ENCODE measurements at regions not wholly inside any gene's neighbourhood (a gene's known extent, or its start where the extent isn't known, plus 50 kb on each side); places are given as distances from the start of the nearest gene placed in this dataset.
A peak's percentile ranks its signal among the peaks of the same experiment; 100 is the strongest.

DNA sequence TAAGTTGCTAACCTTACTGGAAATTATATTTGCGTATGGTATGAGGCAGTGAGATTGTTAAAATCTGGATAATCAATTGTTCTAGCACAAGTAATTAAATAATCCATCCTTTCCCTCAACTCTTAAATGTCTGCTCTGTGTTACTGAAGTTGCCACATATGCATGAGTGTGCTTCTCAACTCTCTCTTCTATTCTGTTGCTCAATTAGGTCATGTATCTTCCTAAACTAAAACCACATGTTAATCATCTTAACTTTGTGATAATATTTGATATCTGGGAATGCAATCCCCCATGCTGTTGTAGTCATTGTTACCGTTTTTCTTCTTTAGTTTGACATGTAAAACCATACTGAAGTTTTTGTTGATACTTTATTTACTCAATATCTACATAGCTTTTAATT, 63.5 kb upstream of the STMND1 start:
- no peak for TF ChIP-seq POLR2AphosphoS5 (IDR thresholded peaks at IDR 0.05)
- TF ChIP-seq, protein P1, sequence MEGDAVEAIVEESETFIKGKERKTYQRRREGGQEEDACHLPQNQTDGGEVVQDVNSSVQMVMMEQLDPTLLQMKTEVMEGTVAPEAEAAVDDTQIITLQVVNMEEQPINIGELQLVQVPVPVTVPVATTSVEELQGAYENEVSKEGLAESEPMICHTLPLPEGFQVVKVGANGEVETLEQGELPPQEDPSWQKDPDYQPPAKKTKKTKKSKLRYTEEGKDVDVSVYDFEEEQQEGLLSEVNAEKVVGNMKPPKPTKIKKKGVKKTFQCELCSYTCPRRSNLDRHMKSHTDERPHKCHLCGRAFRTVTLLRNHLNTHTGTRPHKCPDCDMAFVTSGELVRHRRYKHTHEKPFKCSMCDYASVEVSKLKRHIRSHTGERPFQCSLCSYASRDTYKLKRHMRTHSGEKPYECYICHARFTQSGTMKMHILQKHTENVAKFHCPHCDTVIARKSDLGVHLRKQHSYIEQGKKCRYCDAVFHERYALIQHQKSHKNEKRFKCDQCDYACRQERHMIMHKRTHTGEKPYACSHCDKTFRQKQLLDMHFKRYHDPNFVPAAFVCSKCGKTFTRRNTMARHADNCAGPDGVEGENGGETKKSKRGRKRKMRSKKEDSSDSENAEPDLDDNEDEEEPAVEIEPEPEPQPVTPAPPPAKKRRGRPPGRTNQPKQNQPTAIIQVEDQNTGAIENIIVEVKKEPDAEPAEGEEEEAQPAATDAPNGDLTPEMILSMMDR (IDR thresholded peaks at IDR 0.05) = no peak
- TF ChIP-seq POLR2A (IDR thresholded peaks at IDR 0.05) = no peak
- TF ChIP-seq EP300 (IDR thresholded peaks at IDR 0.05) = no peak
- no peaks in the 10 kb centered on the region for H3K36me3 ChIP-seq
- ATAC-seq (ENCODE audit: low FRiP score in 2 of 2) (no peak), DNase-seq (no peak)
- WGBS, 2 donors = 85 to 87% methylated on average over 2 of the region's 2 CpGs
- H3K9me3 ChIP-seq = peaks cover 0 to 3% (median 0%) of the 10 kb centered on the region in 4 donors
- no peak overlapping the region for H3K4me3 ChIP-seq
- no peak overlapping the region for H3K27ac ChIP-seq
- H3K27me3 ChIP-seq = no peaks in the 10 kb centered on the region
- H3K4me1 ChIP-seq = peaks cover 0 to 13% (median 10%) of the 10 kb centered on the region in 4 donors

DNA sequence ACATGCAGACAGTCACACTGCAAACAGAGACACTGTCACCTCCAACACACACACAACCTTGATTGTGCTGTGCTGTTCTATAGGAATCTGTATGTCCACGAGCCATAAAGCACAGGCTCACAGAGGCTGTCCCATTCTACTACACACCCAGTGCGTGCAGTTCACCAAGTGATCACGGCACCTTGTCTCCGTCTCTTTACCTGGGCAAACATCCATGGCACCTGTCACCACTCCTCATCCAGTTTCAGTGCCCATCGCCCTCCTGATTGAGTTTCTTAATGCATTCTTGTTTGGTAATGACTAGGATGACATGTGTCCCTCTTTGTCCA, 65.8 kb upstream of the STMND1 start:
- WGBS, 2 donors = 78 to 89% methylated on average over 5 of the region's 5 CpGs
- TF ChIP-seq, protein P1 (IDR thresholded peaks at IDR 0.05) = no peak
- TF ChIP-seq POLR2AphosphoS5 (IDR thresholded peaks at IDR 0.05) (no peak), POLR2A (IDR thresholded peaks at IDR 0.05) (no peak), EP300 (IDR thresholded peaks at IDR 0.05) (no peak)
- H3K36me3 ChIP-seq = no peaks in the 10 kb centered on the region
- H3K9me3 ChIP-seq = peaks cover 0 to 3% (median 0%) of the 10 kb centered on the region in 4 donors
- peaks cover 0 to 10% (median 5%) of the 10 kb centered on the region in 4 donors for H3K4me1 ChIP-seq
- H3K27me3 ChIP-seq = no peaks in the 10 kb centered on the region
- no peak overlapping the region for H3K4me3 ChIP-seq
- H3K27ac ChIP-seq = no peak overlapping the region
- ATAC-seq (ENCODE audit: low FRiP score in 2 of 2) (no peak), DNase-seq (no peak)

DNA sequence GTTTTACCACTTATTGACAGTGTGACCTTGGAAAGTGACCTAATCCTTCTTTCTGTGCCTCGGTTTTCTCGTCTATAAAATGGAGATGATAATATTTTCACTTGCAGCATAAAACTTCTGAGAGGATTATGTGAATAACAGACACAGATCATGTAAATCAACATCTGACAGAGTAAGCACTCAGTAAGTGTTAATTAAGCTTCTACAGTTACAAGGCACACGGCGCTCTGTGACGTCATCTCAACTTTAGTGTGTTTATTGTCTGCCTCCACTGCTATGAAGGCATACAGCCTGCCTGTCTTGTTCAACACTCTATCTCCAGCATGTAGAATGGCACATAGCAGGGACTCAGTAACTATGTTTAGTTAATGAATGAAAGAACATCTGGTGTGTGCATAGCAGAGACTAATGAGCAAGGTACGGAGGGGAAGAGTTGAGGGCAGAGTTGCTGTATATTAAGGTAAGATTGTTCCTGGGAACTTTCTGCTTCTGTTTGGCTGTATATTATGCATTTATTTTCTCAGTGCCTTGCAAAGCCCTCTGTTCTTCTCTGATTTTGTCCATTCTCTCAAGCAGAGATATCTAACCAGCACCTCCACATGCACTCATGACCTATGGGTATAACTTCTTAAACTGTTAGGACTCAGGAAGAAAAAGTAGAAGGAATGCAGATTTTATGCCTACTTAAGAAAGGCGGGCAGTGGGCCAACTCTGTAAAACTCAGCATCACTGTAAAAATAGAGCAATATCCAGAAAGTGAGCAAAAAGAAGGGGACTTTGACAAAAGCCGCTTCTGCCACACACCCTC, 66.4 kb upstream of the STMND1 start:
- no peak for DNase-seq

DNA sequence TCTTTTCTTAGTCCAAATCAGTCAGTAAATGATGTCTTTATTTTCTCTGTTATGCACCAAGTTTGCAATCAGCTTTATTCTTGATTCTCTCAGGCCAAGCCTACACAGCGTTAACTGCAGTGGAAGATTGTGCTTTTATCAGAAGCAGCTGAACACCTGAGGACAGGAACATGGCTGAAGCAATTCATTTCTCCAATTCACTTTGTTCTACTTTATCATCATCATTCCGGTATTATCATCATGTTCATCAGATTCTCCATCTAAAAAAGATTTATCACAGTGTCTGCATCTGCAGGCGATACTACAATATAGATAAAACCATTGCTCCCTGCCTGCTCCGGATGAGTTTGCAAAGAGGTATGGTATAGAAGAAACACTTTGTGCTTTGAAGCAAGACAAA, 68.1 kb upstream of the STMND1 start:
- Histone ChIP-seq H3K27ac (peak overlapping the region in 1 of 4 donors; percentile 50), H3K36me3 (no peaks in the 10 kb centered on the region), H3K9me3 (peaks cover 0 to 3% (median 0%) of the 10 kb centered on the region in 4 donors), H3K4me1 (peaks cover 0 to 10% (median 5%) of the 10 kb centered on the region in 4 donors), H3K4me3 (no peak overlapping the region), H3K27me3 (no peaks in the 10 kb centered on the region)
- DNase-seq = no peak
- TF ChIP-seq POLR2AphosphoS5 (IDR thresholded peaks at IDR 0.05) (no peak), POLR2A (IDR thresholded peaks at IDR 0.05) (no peak), EP300 (IDR thresholded peaks at IDR 0.05) (no peak)
- TF ChIP-seq, protein P1 (IDR thresholded peaks at IDR 0.05) = no peak
- WGBS, 2 donors = 83 to 86% methylated on average over 4 of the region's 4 CpGs
- no peak for ATAC-seq (ENCODE audit: low FRiP score in 2 of 2)

More for the DNA sequence above, 66.4 kb upstream of the STMND1 start:
- no peak for ATAC-seq (ENCODE audit: low FRiP score in 2 of 2)
- H3K4me1 ChIP-seq = peaks cover 0 to 10% (median 5%) of the 10 kb centered on the region in 4 donors
- WGBS, 2 donors = 76 to 80% methylated on average over 8 of the region's 8 CpGs
- H3K4me3 ChIP-seq = no peak overlapping the region
- H3K36me3 ChIP-seq = no peaks in the 10 kb centered on the region
- peaks cover 0 to 3% (median 0%) of the 10 kb centered on the region in 4 donors for H3K9me3 ChIP-seq
- TF ChIP-seq EP300 (IDR thresholded peaks at IDR 0.05) (no peak), POLR2A (IDR thresholded peaks at IDR 0.05) (no peak), POLR2AphosphoS5 (IDR thresholded peaks at IDR 0.05) (no peak)
- TF ChIP-seq, protein P1 (IDR thresholded peaks at IDR 0.05) = no peak
- no peaks in the 10 kb centered on the region for H3K27me3 ChIP-seq
- H3K27ac ChIP-seq = no peak overlapping the region

All from upper lobe of left lung (tissue), 6 donors.